SIG-M5 (cell line): ENCODE measurements at regions not wholly inside any gene's neighbourhood (a gene's known extent, or its start where the extent isn't known, plus 50 kb on each side); places are given as distances from the start of the nearest gene placed in this dataset.

Source experiments
- DNase-seq: peaks from one replicate; lab custom pipeline; 2025; lab: John Stamatoyannopoulos, UW

DNA sequence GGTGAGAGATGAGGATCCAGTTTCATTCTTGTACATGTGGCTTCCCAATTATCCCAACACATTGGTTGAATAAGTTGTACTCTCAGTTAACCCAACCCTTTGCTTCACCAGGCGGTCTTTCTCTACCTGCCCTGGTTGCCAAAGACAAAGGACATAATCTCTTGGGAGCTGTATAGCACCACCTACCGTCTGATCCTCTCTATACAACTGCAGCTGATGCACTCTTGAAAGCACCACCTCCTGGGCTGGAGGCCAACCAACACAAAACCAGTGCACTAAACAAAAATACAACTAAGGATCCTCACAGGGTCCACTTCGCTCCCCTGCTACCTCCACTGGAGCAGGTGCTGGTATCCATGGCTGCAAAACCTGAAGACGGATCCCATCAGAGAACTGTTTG lies 473.6 kb upstream of the NRXN1 start:
- no peak for DNase-seq

DNA sequence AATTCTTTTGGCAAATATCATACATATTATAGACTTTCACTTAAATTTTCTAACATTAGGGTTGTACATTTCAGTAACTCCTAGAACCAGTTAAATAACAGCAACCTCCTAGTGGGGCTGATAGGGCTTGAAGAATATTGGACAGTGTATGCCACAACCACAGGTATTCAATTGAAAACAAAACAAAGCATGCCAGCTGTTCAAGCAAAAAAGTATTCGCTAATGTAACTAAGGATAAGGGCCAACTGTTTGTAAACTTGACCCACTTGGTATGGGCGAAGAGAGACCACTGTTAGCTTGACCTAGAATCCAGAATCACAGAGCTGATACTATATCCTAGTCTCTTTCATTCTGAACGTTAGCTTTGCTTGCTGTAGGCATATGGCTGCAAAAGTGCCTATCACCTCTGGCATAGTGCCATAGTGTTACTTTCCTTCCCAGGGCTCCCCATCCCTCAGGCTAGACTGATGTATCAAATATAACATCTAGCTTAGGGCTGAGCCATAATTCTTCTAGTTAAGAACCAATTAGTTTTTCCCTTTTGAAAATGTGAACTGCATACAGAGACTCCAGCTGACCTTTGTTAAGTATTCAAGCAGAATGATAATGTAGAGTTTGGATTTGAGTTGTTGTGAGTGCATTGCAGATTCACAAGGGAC lies 458.8 kb upstream of the NRXN1 start:
- no peak for DNase-seq

DNA sequence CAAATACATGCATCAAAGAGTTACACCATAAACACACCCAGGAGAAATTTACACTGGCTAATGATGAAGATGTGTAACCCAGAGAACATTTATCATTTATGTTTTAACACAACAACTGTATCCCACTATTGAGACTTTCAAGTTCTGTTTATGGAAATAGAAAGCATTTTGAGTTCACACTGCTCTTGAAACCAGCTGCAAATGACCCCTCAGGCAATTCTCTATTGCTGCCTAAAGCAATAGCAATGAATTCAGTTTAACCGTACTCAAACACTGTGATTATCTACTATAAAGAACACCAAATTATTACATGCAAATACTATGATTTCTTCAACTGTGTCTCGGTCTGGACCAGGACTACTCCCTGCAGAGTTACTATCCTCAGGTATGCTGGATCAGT lies 452.7 kb upstream of the NRXN1 start:
- no peak for DNase-seq

DNA sequence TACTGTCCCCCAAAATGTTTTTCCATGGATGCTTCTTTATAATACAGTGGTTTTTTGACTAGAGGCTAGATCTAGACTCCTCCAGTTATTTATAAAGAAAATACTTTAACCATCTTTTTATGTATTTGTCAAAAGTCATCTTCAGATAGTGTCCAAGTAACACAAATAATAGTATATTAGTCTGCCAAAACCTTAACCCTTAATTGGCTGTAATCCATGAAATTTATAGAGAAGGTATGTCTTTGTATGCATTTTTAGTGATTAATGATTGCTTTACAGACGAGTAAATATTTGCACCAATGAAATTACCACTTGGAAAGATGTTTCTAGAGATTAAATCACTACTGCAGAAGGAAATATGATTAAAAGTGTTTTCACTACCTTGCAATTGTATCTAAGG lies 451.8 kb upstream of the NRXN1 start:
- DNase-seq, result no peak

DNA sequence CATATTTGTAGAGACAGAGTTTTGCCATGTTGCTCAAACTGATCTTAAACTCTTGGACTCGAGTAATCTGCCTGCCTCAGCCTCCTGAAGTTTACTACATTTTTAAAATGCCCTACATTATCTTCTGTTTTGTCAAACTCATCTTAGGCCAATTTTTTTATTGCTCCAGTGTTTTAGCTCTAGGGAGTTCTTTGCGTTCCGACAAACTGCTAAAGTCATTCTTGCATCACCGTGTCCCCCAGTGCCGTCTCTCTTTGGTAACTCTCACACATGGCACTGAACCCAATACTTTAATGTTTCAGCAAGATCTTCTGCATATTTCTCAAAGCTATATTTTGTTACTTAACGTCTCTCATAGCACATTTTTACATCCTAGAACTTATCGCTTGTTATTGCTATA lies 440.9 kb upstream of the NRXN1 start:
- no peak for DNase-seq

DNA sequence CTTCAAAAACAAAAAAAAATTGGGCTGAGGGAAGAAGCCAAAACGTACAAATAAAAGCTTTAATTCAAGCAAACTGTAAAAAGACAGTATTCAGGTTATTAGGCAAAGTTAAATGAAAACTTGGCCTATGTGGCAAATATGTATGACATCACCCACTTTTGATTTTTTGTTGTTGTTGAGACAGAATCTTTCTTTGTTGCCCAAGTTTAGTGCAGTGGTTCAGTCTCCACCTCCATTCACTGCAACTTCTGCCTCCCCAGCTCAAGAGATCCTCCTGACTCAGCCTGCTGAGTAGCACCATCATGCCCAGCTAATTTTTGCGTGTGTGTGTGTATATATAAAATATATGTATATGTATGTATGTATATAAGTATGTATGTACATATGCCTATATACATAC lies 440.4 kb upstream of the NRXN1 start:
- no peak for DNase-seq

DNA sequence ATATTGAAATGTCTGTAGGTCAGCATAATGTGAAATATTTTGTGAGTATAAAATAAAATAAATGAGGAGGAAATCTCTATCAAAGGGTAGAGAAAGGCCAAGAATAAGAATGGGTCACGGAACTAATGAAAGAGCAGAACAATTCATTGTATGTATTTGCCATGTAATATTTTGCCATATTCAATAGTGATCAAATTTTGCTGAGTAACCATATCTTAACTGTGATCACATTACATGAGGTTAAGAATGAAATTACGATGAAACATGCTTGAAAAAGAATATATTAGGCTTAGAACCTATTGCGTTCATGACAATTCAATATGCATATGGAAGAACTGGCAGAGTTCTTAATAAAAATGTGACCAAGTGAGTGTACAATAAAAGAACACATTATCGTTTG lies 437.2 kb upstream of the NRXN1 start:
- no peak for DNase-seq

DNA sequence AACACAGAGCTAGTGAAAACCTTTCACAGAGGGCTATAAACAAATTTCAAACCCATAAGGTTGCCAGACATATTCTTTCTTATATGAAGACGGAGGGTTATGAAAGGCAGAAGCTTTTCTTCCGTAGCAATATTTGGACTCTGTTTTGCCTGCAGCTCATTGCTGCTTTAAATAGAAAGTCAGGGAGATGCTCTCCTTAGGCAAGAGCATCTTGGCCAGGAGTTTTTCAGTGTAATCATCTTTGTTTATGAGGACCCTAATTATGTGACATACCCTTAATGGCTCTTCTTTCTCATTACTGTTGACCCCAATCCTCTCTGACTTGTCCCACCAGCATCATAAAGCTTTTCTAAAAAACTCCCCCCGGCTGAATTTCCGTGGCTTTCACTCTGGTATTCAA lies 433.4 kb upstream of the NRXN1 start:
- DNase-seq, result no peak

DNA sequence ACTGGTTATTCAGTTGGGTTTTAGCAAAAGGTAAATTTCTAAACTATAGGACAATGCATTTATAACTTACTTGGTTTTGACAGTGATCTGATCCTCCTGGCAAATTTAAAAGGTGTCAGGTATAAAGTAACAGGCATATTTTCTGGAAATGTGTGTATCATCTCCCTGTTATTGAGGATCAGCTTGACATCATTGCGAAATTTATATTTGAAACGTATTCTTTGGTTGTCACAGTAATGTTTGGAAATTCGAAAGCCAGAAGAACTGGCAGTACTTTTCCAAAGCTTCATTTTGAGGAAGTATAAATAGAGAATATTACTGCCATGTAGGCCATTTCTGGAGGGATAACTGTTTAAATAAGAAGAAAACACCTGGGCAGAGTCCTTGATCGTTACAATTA lies 422.2 kb upstream of the NRXN1 start:
- no peak for DNase-seq

DNA sequence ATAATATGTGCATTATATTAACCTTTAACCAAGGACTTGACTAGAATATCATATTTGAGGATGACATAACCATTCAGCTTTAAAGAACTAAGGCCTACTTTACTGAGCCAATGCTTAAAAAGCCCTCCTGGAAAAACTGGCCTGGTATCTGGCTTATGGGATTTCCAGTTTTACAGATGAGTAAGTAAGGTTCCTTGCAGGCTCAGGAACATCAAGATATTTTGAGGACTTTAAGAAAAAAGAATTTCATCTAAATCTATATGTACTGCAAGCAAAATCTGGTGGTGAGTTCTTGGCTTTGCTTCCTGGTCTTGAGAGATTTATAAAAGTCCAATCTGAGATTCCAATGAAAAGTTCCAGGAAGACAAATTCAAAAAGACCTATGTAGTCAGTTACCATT lies 417.0 kb upstream of the NRXN1 start:
- no peak for DNase-seq

DNA sequence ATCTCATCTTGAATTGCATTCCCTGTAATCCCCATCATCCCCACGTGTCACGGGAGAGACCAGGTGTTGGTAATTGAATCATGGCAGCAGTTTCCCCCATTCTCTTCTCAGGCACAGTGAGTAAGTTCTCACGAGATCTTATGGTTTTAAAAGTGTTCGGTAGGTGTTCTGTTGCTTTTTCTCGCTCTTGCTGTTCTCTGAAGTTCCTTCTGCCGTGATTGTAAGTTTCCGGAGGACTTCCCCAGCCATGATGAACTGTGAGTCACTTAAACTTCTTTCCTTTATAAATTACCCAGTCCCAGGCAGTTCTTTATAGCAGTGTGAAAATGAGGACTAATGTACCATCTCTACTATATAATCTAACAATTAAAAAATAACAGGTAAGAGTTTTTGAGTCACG lies 409.9 kb upstream of the NRXN1 start:
- no peak for DNase-seq

DNA sequence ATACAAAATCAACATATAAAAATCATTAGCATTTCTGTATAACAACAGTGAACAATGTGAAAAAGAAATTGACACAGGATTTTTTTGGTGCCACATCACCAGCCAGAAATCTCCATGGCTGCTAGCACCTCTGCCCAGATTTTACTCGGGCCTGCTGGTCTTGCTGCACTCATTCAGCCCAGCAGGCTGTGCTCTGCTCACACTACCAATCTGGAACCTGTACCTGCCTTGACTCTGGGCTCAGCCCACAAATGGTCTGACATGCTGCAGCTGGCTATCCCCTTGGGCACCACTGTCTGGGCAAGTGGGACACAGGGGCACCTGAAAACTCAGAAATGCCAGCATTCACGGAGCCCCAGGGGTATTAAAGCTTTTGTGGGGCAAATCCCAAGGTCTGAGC lies 392.5 kb upstream of the NRXN1 start:
- DNase-seq, result no peak

DNA sequence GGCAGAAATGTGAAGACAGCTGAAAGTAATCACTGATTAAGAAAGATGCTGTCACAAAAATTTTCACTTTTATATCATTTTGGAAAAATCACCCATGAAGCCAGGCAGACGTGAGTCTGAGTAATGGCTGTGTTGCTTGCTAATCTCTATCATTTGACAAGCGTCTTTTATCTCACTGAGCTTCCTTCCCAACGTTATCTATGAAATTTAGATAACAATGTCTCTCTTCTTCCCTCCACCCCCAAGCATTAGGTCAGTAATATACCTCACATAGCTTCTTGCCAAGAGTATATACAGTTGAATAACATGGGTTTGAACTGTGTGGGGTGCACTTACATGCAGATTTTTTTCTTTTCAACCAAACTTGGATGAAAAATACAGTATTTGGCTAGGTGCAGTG lies 388.6 kb upstream of the NRXN1 start:
- DNase-seq, result no peak

DNA sequence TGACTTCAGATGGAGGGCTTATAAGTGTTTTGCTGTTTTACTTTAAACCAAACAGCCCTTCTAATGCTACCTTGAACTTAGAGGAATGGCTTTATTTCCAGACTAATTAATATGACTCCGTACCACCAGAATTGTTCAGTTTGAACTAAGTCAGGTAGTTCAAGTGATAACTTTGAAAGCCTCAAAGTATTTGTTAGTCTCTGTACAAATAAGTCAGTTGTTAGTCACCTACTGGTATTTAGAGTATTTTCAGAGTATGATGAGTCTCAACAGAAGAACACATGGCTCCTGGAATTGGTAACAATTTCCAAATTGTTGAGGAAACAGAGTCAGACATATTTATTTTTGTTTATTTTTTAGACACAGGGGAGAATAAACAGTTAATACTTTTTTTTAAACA lies 381.8 kb upstream of the NRXN1 start:
- no peak for DNase-seq

DNA sequence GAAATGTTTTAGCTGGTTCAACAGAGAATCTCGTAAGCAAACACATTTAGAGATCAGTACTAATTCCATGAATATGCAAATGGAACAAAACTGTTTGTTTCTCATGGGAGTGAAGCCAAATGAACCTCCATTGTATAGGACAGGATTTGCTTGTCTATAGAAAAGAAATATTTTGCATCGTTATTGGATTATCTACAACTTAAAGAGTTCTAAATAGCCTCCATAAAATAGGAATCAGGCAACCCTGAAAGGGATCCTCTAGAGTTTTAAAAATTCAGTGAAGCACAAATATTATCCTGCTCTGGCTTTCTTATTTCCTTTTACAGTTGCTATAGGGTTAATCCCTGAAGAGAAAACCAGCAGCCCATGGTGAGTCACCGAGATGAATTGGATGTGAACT lies 378.4 kb upstream of the NRXN1 start:
- no peak for DNase-seq

DNA sequence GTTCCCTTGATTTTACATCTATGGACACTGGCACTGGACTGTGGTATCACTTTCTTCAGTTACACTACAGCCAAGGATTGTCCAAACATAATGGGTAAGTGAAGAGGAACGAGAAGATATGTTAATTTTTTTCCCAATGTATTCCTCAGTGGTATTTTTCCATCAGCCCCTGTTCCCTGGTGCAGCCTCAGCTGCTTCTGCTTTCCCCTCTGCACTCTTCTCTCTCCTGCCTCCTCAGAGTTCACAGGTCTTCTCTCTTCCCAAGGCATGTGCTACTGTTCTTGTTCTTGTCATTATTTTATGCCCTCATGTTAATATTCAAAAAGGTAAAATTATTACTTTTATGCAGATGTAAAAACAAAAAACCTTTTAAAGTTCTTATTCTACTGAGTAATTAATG lies 378.0 kb upstream of the NRXN1 start:
- no peak for DNase-seq

DNA sequence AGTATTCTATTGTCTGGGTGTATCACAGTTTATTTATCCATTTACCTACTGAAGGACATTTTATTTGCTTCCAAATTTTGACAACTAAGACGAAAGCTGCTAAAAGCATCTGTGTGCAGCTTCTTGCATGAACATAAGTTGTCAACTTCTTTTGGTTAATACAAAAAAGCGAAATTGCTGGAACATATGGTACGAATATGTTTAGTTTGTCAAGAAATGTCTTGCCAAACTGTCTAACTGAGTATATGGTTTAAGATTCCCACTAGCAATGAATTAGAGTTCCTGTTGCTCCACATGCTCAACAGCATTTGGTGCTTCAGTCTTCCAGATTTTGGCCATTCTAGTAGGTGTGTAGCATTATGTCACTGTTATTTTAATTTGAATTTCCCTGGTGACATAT lies 372.3 kb upstream of the NRXN1 start:
- DNase-seq, result no peak

DNA sequence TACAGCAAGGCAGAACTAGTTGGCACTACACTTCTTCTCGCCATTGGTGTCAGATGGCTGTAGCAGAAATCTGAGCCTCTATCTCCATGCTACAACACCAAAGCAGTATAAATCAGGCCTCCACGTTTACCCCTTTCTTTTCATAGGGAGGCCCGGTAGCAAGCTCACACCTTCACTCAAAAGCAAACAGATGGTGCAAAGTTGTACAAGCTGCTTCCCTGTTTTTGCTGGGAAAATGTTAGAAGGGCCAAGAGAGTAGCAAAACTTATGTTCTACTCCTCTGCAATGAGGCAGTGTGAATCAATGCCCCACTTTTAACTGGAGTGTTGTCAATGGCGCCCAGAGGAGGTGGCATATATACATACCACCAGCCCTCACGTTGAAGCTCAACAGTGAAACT lies 369.6 kb upstream of the NRXN1 start:
- DNase-seq, result no peak

DNA sequence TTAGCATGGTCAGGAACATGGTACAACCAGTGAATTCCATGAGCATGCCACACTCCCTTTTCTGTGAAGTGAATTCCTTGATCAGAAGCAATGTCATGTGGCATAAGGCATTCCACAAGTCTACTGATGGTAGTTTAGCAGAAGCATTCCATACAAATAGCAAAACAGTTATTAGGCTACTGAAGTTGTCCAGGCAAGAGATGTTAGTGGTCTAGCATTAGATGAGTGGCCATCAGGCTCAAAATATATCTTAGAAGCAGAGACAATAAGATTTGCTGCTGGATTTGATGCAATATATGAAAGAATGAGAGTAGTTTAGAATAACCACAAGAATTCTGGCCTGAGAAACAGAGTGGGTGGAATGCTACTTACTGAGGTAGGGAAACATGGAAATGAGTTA lies 355.3 kb upstream of the NRXN1 start:
- no peak for DNase-seq

DNA sequence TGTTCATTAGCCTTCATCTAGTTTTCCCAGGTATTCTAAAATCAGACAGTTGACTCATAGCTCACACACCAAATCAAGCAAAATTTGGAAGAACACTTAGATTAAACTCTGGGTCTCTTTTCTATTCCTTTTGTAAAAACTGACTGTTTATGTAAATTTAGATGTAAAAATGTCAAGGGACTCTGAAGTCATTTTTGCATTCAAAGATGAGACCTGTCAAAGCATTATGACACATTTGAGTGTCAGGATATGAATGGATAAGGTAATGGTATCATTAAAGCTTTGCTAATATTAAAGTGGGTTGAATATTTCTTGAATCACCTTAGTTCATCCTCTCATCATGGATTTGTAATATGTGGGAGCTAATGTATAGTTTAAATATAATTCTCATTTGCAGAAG lies 348.1 kb upstream of the NRXN1 start:
- no peak for DNase-seq

DNA sequence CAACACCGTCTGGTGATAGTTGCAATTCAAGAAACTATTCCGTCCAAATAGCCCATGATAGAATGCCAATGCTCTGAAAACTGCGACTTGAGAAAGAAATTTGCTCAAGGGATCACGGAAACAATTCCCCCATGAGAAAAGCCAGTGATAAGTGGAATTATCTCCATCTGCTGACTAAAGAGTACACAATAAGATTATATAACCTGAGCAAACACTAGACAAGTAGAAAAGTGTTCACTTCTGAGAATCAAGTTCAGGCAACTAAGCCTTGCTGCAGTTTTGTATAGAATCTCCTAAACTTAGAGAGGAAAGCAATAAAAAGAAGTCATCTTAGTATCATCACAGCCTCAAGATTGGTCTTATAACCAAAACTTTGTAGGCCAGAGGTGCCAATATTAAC lies 336.3 kb upstream of the NRXN1 start:
- no peak for DNase-seq

DNA sequence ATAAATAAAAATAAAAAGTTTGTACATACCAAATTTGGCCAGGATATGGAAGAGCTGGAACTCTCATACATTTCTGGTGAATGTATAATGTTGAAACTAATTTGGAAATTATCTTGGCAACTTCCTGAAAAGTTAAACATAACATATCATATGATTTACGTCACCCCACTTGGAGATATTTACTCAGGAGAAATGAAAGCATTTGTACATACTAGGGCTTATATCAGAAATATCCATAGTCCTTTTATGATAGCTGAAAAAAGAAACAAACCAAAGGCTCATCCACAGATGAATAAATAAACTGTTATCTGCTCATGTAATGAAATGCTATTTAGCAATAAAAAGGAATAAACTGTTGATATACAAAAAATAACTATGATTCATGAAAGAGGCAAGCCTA lies 318.2 kb upstream of the NRXN1 start:
- DNase-seq, result no peak

DNA sequence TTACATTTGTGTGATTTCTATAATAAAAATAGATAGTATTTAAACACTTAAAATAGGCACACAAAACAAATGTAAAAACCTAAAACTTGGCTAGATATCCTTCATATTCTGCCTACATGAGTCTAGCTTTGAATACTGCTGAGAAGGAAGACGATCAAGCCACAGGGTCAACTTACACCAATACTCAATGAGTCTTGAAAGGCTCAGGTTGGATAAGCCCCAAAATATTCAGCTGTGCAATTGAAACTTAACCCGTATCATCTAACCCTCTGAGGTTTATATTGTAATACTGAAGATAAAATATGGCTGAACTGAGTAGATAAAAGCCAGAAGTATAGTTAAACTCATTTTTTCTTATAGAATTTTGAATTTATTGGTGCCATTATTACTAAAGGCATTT lies 313.0 kb upstream of the NRXN1 start:
- no peak for DNase-seq

DNA sequence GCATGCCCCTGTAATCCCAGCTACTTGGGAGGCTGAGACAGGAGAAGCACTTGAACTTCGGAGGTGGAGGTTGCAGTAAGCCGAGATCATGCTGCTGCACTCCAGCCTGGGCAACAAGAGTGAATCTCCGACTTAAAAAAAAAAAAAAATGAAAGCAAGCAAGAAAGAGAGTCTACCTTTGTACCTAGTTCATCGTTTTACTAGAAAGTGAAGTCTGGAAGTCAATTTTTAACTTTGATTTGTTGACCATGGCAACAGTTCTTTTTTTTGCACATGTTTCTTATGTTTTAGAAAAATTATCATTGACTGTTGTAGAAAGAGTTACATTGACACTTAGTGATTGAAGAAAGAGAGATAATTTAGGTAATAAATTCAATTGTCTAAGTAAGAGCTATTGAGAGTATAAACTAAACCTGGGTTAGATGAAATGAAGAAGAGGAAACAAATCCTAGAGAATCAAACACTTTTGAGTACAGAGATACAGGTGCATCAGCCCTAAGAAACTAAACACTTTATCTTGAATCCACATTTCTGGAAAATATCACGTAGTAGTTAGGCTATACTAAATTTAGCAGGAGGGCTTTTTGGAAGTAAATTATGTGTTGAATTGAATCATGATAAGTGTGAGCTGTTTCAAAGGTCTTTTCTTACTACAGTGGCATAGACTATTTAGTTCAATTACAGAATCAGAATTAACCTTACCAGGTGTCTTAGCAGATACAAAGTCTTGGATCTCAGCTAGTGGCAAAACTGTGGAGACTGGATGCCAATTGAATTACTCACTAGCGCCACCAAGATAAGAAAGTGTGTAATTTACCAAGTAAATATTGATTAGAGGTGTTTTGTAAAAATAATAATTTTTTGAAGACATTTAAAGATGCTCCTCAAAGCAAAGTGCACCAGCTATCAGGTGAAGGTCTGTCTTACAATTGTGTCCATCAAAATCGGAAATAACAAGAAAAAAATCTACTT lies 303.4 kb upstream of the NRXN1 start:
- no peak for DNase-seq
